IPS DF 4.7 (cell line): ENCODE measurements at regions not wholly inside any gene's neighbourhood (a gene's known extent, or its start where the extent isn't known, plus 50 kb on each side); places are given as distances from the start of the nearest gene placed in this dataset.
"Not testable (repeated sequence)": the region's sequence is repeated elsewhere in the genome, so short reads cannot be mapped to it uniquely, and the experiment has no call there.

Experiments used
- DNase-seq: peaks from one replicate; pipeline ENCODE4 v3.0.0-alpha.2; 2013; ENCODE audit warnings: low spot score; ENCODE audit errors: extremely low read depth

DNA sequence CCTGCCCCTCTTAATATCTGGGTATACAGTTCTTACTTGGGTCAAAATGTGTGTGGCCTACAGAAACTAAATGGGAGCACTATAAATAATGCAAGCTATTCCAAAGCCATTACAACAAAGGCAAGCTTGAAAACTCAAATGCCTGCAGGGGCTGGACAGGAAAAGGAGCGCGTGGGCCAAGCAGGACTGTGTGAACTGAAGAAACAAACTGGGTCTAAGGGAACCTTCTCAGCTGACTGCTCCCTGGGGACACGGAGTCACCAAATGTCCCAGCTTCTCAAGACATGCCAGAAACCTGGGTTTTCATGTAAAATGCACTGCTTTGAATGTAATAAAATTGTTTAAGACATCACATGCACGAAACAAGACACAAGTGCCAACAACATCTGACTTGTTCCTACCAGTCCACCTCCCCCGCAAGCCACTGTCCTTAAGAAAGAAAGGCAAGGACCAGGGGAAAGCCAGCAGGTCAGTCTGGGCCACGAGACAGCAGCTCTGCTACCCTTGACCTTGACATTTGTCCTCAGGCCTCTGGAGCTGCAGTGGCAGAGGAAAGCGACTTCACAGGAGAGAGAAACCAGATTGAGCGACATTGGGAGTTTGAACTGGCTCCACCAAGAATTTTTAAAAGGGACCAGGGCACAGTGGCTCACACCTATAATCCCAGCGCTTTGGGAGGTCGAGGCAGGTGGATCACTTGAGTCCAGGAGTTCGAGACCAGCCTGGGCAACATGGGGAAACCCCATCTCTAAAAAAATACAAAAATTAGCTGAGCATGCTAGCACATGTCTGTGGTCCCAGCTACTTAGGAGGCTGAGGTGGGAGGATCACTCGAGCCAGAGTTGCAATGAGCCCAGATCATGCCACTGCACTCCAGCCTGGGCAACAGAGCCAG lies 89.7 kb upstream of the SH3BP4 start:
- DNase-seq: no peak

DNA sequence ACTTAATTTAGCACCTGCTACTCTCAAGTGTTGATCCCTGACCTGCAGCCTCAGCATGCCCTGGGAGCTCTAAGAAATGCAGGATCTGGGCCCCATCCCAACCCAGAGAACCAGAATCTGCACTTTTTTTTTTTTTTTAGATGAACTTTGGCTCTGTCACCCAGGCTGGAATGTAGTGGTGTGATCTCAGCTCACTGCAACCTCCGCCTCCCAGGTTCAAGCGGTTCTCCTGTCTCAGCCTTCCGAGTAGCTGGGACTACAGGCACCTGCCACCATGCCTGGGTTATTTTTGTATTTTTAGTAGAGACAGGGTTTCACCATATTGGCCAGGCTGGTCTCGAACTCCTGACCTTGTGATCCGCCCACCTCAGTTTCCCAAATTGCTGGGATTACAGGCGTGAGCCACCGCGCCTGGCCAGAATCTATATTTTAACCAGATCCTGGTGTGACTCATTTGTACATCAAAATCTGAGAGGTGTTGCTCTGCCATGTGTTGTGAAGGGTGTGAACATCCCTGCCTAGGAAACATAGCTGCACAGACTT lies 92.4 kb upstream of the SH3BP4 start:
- DNase-seq: not testable (repeated sequence)

DNA sequence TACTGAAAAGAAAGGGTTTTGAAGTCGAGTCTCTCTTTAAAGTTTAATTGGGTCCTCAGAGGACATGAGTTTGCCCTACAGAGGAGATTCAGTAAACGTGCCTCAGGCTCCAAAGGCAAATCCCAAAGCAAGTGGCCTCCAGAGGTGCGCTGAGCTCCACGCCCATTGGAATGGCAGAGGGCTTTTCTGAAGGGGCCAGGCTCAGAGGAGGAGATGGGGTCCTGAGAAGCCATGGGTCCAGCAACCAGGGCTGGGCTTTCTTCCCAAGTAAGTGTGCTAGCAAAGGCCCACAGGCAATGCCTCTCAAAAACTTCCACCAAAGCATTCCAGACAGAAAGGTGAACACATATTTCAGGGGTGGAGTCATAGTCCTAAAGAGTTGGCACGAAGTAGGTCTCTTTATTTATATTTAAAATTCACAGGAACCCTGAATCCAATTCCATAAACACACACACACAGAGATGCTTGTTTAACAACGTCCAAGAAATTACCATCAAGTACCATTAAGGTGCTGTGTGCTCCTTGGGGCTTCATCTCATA lies 93.0 kb upstream of the SH3BP4 start:
- no peak for DNase-seq

DNA sequence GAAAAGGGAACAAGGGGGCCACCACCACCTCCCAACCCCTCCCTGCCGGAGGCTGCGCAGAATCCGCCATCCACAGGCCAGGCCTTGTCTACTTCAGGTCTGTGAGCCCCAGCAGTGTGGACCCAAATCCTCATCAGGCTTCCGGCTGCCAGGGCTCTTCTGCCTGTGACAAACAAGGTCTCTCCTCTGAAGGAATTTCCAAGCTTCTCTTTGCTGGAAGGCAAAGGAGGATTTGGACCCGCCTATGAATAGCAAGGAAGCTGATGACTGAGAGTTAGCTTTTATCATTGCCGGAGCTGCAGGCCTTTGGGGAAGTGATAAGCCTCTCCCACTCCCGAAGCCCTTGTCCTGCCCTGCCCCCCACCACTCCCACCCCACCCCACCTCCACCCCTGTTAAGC lies 93.7 kb upstream of the SH3BP4 start:
- no peak for DNase-seq

DNA sequence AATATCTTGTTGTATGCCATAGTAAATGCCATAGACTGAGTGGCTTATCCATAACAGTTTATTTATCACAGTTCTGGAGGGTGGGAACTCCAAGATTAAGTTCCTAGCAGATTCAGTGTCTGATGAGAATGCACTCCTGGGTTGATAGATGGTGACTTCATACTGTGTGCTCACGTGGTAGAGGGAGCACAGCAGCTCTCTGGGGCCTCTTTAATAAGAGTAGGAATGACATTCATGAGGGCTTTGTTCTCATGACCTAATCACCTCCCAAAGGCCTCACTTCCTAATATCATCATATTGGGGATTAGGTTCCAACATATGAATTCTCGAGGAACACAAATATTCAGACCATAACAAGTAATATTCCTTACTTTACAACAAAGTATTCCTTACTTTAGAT lies 98.1 kb upstream of the SH3BP4 start:
- DNase-seq: no peak

DNA sequence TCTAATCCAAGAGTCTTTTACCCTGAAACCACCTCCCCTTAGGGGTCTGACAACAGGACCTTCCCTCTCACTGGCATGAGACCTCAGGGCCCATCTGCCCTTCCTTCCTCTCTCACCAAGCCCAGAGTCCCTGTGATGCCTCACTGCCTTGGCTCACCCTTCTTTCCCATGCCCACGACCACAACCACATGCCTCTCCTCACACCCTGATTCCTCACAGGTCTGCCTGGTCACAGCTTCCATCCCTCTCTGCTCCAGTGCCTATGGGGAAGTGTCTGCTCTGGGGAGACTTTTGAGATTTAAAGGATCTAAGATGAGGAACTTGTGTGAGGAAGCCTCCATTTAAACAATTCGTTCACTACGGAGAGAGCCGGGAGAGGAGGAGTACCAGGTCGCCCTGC lies 98.9 kb upstream of the SH3BP4 start:
- DNase-seq: no peak

DNA sequence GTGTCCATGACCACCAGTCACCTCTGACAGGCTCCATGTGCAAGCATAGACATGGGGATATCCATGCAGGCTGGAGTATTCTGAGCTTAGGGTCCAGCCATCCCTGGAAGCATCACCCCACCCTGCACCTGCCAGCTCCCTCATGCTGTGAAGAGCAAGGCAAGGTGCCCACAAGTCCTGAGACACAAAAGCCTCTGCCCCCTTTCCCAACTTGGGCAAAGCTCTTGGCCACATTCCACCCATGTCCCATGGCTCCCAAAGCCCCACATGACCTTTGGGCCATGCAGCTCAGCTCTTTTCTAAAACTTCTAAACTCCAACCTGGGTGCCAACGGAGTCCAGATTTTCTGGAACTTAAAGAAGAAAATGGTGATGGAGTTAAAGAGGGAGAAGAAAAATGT lies 99.8 kb upstream of the SH3BP4 start:
- no peak for DNase-seq

DNA sequence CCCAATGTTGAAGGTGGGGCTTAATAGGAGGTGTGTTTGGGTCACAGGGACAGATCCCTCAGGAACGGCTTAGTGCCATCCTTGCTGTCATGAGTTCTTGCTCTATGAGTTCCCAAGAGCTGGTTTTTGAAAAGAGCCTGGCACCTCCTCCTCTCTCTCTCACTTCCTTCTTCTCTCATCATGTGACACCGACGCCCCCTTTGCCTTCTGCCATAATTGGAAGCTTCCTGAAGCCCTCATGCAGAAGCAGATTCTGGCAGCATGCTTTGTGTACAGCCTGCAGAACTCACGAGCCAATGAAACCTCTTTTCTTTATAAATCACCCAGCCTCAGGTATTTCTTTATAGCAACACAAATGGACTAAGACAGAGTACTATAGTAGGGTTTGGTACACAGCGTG lies 100.4 kb upstream of the SH3BP4 start:
- no peak for DNase-seq

DNA sequence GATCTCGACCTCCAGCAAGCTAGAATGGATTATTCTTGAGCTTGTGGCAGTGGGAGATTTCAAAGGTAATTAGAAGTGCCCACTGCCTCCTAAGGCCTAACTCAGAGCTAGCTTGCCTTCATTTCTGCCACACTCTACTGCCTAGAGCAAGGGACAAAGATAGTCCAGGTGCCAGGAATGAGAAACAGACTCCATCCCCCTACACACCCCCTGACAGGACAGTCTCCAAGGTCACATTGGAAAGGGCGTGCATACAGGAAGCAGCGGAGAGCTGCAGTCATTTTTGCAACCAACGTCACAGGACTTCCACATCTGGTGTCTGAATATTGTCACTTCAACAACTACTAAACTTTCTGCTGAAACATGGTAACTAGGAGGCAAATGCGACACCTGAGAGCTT lies 101.0 kb upstream of the SH3BP4 start:
- DNase-seq: no peak

DNA sequence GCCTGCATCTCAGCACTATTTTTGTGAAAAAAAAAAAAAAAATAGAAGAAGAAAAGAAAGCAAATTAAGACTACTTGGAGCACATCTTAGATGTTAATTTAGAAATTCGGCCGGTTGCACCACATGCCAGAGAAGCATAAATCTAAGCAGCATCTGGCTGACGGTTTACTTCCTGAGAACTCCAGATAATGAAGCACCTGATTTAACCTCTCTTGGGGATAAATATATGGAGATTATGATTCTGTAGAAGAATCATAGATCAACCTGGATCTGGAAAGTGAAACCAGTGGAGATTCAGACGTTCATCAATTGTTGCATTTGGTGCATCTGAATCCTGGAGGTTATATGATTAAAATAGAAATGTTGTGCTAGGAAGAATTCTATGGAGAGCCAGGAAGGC lies 102.1 kb upstream of the SH3BP4 start:
- no peak for DNase-seq

DNA sequence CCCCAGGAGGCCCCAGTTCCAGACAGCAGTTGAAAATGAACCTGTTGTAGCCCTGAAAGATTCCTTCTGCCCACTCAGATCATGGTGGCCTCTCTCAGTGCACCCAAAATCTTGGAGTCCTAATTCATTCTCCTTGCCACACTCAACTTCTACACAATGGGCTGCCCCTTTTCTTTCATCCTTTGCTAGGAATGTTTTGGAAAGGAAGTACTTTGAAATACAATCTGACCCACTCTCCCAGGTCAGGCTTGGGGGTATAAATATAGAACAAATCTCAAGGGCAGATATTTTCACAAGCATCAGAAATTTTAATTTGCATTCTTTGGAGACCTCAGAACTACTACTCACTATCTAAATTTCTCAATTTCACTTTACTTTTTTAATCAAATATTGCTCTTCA lies 103.2 kb upstream of the SH3BP4 start:
- DNase-seq: no peak

DNA sequence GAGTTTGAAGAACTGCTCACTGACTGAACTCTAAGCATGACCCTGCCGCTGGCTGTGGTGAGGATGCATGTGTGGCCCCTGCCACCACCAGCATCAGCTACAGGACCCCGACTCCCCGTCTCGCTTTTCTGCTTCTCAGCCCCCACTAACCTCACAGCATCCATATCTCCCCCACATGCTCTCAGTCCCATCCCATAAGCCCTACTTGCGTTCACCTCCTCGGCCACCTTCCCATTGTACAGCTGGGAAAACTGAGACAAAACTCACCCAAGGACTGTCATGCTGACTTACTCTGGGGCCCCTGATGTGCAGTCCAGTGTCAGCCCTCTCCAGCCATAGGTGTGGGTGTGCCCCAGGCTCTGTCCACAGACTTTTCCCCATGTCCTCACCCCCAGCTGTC lies 104.2 kb upstream of the SH3BP4 start:
- no peak for DNase-seq

DNA sequence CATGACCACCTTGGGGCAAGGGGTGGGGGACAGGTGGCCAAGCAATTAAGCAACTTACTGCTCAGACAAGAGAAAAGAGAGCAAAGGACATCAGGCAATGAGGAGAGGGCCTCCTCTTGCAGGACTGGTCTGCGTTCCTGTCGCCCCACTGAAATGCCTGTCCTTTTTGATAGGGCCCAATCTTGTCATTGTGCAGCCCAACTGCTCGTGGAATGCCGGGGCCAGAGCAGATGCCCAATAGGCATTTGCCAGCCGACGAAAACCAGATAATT lies 104.5 kb upstream of the SH3BP4 start:
- DNase-seq: no peak

DNA sequence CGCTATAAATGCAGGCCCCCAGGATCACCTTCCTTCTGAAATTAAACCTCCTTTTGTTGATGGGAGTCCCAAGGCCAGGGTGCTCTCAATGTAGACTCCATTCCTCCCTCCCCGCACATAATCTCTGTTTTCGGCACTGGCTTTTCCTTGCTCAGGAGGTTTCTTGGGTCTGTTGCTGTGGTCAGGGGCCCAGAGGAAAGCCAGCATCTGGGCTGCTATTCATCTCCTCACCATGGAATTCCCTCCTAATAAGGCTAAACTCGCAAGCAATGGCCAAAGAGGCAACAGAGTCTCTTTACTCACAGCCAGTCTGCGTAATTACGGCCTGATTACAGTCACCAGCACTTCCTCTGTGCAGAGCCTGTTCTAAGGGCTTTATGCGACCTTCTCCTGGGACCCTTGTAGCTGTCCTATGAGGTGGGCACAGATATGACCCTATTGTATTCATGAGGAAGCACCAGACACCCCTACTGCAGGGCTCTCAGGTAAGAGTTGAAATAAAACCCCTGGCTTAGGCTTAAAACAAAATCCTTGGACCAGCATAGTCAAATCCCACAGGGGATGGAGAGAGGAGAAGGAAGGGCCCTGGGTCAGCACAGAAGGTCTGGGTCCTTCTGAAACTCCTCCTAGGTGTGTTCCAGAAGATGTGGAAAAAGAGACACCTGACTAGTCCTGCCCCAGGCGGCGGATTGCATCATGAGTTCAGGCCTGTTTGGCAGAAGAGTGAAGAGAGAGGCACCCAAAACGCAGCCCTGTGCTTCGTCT lies 105.0 kb upstream of the SH3BP4 start:
- DNase-seq: no peak

DNA sequence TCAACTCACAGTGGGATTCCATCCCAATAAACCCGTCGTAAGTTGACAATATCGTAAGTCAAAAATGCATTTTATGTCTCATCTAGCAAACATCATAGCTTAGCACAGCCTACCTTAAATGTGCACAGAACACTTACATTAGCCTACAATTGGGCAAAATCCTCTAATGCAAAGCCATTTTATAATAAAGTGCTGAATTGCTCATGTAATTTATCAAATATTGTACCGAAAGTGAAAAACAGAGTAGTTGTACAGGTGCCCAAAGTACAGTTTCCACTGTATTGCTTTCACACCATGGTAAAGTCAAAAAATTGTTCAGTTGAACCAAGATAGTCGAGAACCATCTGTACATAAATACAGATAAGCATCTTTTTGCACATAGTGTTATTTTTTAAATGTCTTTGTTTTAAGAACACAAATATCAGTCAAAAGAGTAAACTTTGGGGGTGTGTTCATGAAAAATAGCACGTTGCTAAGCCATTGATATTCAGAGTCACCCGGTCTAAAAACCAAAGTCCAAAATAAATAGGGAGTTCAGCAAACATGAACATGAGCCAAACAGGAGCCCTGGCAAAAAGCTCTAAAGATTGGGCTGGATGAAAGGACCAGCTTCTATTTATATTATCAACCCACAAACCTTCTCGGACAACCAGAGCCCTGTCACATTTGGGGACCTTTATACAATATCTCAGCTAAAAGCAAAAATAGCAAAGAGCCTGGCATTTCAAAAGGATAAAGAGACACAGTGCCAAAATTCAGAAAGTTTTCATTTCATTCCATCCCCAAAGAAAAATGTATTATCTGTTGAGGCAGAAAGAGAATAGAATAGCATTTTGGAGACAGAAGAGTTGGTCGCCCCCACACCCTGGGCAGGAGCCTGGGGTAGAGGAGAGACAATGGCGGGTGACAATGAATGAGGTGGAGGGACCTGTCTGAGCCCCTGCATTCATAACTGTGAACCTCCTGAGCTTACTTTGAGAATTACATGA lies 105.9 kb upstream of the SH3BP4 start:
- DNase-seq: no peak

DNA sequence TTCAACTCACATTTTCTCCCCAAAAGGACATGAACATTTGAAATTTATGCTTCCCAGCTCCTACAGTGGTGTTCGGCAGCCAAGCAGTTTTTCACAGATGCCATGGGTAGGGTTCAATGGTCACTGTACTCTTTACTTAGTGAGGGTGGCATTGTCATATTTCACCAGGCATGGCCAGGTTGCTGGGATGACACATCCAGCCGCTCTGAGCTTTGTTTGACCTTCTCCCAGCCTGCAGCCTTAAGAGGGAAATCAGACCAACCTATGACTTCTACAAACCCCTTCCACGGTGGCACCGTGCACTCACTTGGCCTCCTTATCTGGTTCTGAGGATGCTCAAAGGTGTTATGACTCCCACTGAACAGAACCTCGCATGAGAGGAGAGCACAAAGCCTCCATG lies 108.4 kb upstream of the SH3BP4 start:
- DNase-seq: no peak

DNA sequence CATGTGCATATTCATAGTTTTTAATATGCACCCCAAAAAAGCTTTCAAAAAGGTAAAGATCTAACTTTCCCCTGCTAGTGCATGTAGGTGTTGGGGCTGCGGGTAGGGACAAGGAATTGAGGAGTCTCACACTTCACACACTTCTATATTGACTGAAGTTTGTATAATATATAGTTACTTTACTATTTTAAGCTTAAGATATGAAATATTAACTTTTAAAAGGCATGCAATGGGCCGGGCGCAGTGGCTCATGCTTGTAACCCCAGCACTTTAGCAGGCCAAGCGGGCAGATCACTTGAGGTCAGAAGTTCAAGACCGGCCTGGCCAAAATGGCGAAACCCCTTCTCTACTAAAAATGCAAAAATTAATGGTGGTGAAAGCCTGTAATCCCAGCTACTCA lies 109.1 kb upstream of the SH3BP4 start:
- DNase-seq: no peak

DNA sequence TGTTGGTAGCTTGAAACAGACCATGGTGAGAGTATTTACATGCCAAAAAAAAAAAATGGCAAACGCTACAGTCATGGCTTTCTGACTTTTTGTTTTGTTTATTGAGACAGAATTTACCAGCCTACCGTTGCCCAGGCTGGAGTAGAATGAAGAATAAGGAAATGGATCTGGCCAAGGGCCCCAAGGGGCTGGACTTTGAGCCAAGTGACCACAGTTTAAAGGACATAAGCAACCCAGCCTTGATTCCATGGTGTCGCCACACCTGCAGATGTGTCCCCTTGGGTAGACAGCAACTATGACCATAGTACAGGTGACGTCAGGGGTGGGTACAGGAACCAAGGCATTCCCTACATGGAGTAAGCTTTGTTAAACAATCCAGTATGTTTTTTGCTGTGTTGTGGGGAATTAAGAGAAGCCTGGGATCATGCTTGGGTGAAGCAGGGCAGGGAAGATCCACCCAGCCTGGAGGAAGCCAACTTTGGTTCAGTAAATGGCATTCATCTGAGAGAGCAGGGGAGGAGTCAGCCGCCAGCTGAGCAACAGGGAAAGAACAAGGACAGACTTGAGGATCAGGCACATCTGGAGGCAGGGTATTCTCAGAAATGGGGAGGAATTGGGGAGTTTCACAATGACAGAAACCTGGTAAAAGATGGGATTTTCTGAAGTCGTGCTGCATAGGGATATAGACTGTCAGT lies 110.3 kb upstream of the SH3BP4 start:
- no peak for DNase-seq

DNA sequence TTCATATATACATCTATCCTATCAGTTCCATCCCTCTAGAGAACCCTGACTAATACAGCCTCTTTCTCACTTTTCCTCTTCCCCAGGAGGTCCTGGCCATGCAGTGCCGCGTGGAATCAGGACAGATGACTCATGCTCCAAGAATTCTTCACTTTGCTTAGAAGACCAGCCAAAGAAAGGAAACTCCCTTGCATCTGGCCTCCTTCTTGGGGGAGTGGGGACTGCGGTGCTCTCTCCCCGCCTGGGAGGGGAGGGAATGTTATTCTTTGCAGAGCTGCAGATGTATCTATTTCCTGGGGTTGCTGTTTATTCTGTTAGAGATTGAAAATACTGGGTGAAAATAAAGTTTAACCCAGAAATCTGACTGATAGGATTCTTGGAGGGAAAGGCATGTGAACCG lies 111.5 kb upstream of the SH3BP4 start:
- peak; percentile 74 for DNase-seq

DNA sequence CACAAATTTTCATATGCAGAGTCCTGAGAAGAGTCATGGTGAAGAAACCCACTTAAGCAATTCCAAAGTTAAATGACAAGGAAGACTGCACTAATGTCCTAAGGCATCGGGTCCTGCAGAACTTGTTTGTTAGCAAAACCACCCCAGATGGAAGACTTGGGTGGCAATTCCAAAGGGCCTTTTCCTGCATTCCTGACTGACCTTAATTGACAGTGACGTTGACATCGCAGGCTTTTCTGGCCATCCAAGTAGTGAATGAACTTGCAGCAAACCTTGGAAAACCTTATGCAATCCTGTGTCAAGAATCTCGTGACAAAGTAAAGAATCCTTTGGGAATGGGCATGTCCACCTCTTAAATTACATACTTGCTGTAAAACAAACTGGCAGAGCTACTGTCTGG lies 112.5 kb upstream of the SH3BP4 start:
- no peak for DNase-seq

DNA sequence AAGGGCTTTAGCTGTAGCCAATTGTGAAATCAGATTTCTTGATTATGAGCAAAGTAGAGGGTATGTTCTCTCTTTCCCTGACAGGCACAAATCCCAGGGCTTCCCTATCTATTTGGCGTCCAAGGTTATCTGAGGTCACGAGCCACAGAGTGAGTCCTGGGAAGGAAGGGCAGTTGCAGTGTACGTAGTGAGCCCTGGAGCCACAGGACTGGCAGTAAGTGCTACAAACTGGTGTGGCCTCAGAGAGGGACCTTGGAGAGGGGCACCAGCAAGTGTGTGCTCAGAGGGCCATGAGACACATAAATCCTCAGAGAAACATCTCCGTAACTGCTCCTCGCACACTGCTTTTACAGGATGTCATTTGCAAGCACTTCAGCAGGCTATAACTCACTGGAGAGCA lies 115.5 kb upstream of the SH3BP4 start:
- DNase-seq: no peak
